IPS-20b (cell line): ENCODE measurements at regions not wholly inside any gene's neighbourhood (a gene's known extent, or its start where the extent isn't known, plus 50 kb on each side); places are given as distances from the start of the nearest gene placed in this dataset.

ENCODE experiments used
- H3K27ac ChIP-seq: one replicate; pipeline ENCODE4 v1.5.1; 2013; ENCODE audit warnings: low read length
- H3K27me3 ChIP-seq: 2 replicates; pipeline ENCODE4 v1.6.1; 2013; ENCODE audit warnings: mild to moderate bottlenecking, low read length, inconsistent platforms; ENCODE audit not compliant: insufficient read depth
- H3K36me3 ChIP-seq: 2 replicates; pipeline ENCODE4 v1.6.1; 2013; ENCODE audit warnings: low read depth, mild to moderate bottlenecking, inconsistent platforms, low read length, moderate library complexity; ENCODE audit not compliant: insufficient read depth
- H3K4me1 ChIP-seq: 2 replicates; pipeline ENCODE4 v1.6.1; 2013; ENCODE audit warnings: mild to moderate bottlenecking, control low read depth, inconsistent platforms, low read length, moderate library complexity; ENCODE audit not compliant: insufficient read depth
- H3K4me3 ChIP-seq: 2 replicates; pipeline ENCODE4 v1.5.1; 2013; ENCODE audit warnings: mild to moderate bottlenecking, low read length, inconsistent platforms
- H3K9ac ChIP-seq: 2 replicates; pipeline ENCODE4 v1.6.1; 2013; ENCODE audit warnings: low read depth, mild to moderate bottlenecking, inconsistent platforms, low read length, moderate library complexity
- H3K9me3 ChIP-seq: 2 replicates; pipeline ENCODE4 v1.6.1; 2013; ENCODE audit warnings: mild to moderate bottlenecking, low read depth, low read length, inconsistent platforms; ENCODE audit not compliant: insufficient read depth

- Histone ChIP-seq H3K9ac (no peak overlapping the region), H3K36me3 (no peaks in the 10 kb centered on the region), H3K9me3 (no peaks in the 10 kb centered on the region), H3K4me3 (no peak overlapping the region), H3K27me3 (no peaks in the 10 kb centered on the region), H3K4me1 (no peaks in the 10 kb centered on the region; the same call in 1 of the 2 replicates), H3K27ac (no peak overlapping the region)
Observed at GRCh38 chr16:5649762-5650743, 552.5 kb upstream of the EEF2KMT start.

- Histone ChIP-seq H3K36me3 (no peaks in the 10 kb centered on the region), H3K9ac (no peak overlapping the region), H3K27ac (no peak overlapping the region), H3K9me3 (no peaks in the 10 kb centered on the region), H3K27me3 (no peaks in the 10 kb centered on the region), H3K4me1 (no peaks in the 10 kb centered on the region; the same call in 1 of the 2 replicates), H3K4me3 (no peak overlapping the region)
Observed at GRCh38 chr16:5647051-5647450, 549.5 kb upstream of the EEF2KMT start.

GRCh38 chr16:5643855-5644531 lies 546.4 kb upstream of the EEF2KMT start:
- no peaks in the 10 kb centered on the region for H3K27me3 ChIP-seq
- H3K36me3 ChIP-seq, result no peaks in the 10 kb centered on the region

GRCh38 chr16:5642436-5642835 lies 544.8 kb upstream of the EEF2KMT start:
- Histone ChIP-seq H3K9me3 (no peaks in the 10 kb centered on the region), H3K36me3 (no peaks in the 10 kb centered on the region), H3K27ac (no peak overlapping the region), H3K4me3 (no peak overlapping the region), H3K4me1 (no peaks in the 10 kb centered on the region), H3K27me3 (no peaks in the 10 kb centered on the region), H3K9ac (no peak overlapping the region)

More at GRCh38 chr16:5643855-5644531, 546.4 kb upstream of the EEF2KMT start:
- Histone ChIP-seq H3K27ac (no peak overlapping the region), H3K4me1 (no peaks in the 10 kb centered on the region), H3K9ac (no peak overlapping the region), H3K4me3 (no peak overlapping the region), H3K9me3 (no peaks in the 10 kb centered on the region)

- H3K27me3 ChIP-seq, result no peaks in the 10 kb centered on the region
- H3K4me1 ChIP-seq, result no peaks in the 10 kb centered on the region
- no peaks in the 10 kb centered on the region for H3K9me3 ChIP-seq
- no peak overlapping the region for H3K27ac ChIP-seq
- H3K4me3 ChIP-seq, result no peak overlapping the region
- H3K9ac ChIP-seq, result no peak overlapping the region
- no peaks in the 10 kb centered on the region for H3K36me3 ChIP-seq
Observed at GRCh38 chr16:5642011-5642410, 544.4 kb upstream of the EEF2KMT start.

GRCh38 chr16:5640883-5641282 lies 543.3 kb upstream of the EEF2KMT start:
- H3K4me1 ChIP-seq, result no peaks in the 10 kb centered on the region
- no peaks in the 10 kb centered on the region for H3K9me3 ChIP-seq
- no peaks in the 10 kb centered on the region for H3K36me3 ChIP-seq
- H3K9ac ChIP-seq, result no peak overlapping the region
- no peak overlapping the region for H3K27ac ChIP-seq
- H3K27me3 ChIP-seq, result no peaks in the 10 kb centered on the region
- no peak overlapping the region for H3K4me3 ChIP-seq

GRCh38 chr16:5639531-5639930 lies 541.9 kb upstream of the EEF2KMT start:
- Histone ChIP-seq H3K9ac (no peak overlapping the region), H3K27me3 (no peaks in the 10 kb centered on the region), H3K36me3 (no peaks in the 10 kb centered on the region), H3K4me3 (no peak overlapping the region), H3K9me3 (no peaks in the 10 kb centered on the region), H3K27ac (no peak overlapping the region), H3K4me1 (no peaks in the 10 kb centered on the region; the same call in 1 of the 2 replicates)

GRCh38 chr16:5635331-5635730 lies 537.7 kb upstream of the EEF2KMT start:
- Histone ChIP-seq H3K4me1 (no peaks in the 10 kb centered on the region; the same call in 1 of the 2 replicates), H3K9me3 (no peaks in the 10 kb centered on the region), H3K9ac (no peak overlapping the region), H3K27me3 (no peaks in the 10 kb centered on the region), H3K27ac (no peak overlapping the region), H3K36me3 (no peaks in the 10 kb centered on the region), H3K4me3 (no peak overlapping the region)

GRCh38 chr16:5634666-5635180 lies 537.1 kb upstream of the EEF2KMT start:
- Histone ChIP-seq H3K9ac (no peak overlapping the region), H3K27ac (no peak overlapping the region), H3K36me3 (no peaks in the 10 kb centered on the region), H3K9me3 (no peaks in the 10 kb centered on the region), H3K27me3 (no peaks in the 10 kb centered on the region), H3K4me1 (no peaks in the 10 kb centered on the region; the same call in 1 of the 2 replicates), H3K4me3 (no peak overlapping the region)

GRCh38 chr16:5633845-5634440 lies 536.3 kb upstream of the EEF2KMT start:
- no peak overlapping the region for H3K9ac ChIP-seq
- H3K36me3 ChIP-seq, result no peaks in the 10 kb centered on the region
- no peaks in the 10 kb centered on the region; the same call in 1 of the 2 replicates for H3K4me1 ChIP-seq
- H3K9me3 ChIP-seq, result no peaks in the 10 kb centered on the region
- H3K4me3 ChIP-seq, result no peak overlapping the region
- no peak overlapping the region for H3K27ac ChIP-seq
- H3K27me3 ChIP-seq, result no peaks in the 10 kb centered on the region

GRCh38 chr16:5622234-5622884 lies 524.8 kb upstream of the EEF2KMT start:
- no peak overlapping the region for H3K4me3 ChIP-seq
- H3K4me1 ChIP-seq, result no peaks in the 10 kb centered on the region
- no peak overlapping the region for H3K27ac ChIP-seq
- H3K9me3 ChIP-seq, result no peaks in the 10 kb centered on the region
- 0 out of 2 replicates have a peak, but pooled peaks cover 4% of the 10 kb centered on the region for H3K27me3 ChIP-seq
- no peak overlapping the region for H3K9ac ChIP-seq
- H3K36me3 ChIP-seq, result no peaks in the 10 kb centered on the region
